WTC11 (cell line): ENCODE measurements at regions not wholly inside any gene's neighbourhood (a gene's known extent, or its start where the extent isn't known, plus 50 kb on each side); places are given as distances from the start of the nearest gene placed in this dataset.

ENCODE experiments used
- ATAC-seq: fragments of 200-7000 bp; cut with Tn5 transposase; 2 replicates; pipeline ENCODE4 v1.10.0; 2021; ENCODE audit warnings: mild to moderate bottlenecking, moderate library complexity
- CTCF ChIA-PET: fragments of 300-600 bp; sonication (Branson Sonifier 250); formaldehyde crosslinking; loops from one replicate; lab custom pipeline; 2021; ENCODE audit warnings: antibody characterized with exemption; lab: Charles Lee
- POLR2A ChIA-PET: fragments of 350-600 bp; sonication (Branson Sonifier 250); formaldehyde crosslinking; loops from one replicate; lab custom pipeline; 2021; ENCODE audit warnings: antibody characterized with exemption; lab: Charles Lee
- DNase-seq: peaks from one replicate; pipeline ENCODE4 v3.0.0; 2021; ENCODE audit warnings: low spot score
- H3K27ac Mint-ChIP-seq: 2 replicates; pipeline ENCODE4 v1.8.0; 2021; ENCODE audit warnings: mixed read lengths
- H3K27me3 Mint-ChIP-seq: 2 replicates; pipeline ENCODE4 v1.8.0; 2021; ENCODE audit warnings: low read depth, mild to moderate bottlenecking, moderate library complexity, mixed read lengths
- H3K36me3 Mint-ChIP-seq: 2 replicates; pipeline ENCODE4 v1.8.0; 2021; ENCODE audit warnings: mixed read lengths
- H3K4me1 Mint-ChIP-seq: 2 replicates; pipeline ENCODE4 v1.8.0; 2022; ENCODE audit warnings: mixed read lengths
- H3K4me3 Mint-ChIP-seq: 2 replicates; pipeline ENCODE4 v1.8.0; 2021; ENCODE audit warnings: mild to moderate bottlenecking, moderate library complexity, mixed read lengths
- H3K9me3 Mint-ChIP-seq: 2 replicates; pipeline ENCODE4 v1.8.0; 2021; ENCODE audit warnings: mixed read lengths
- ATF1 ChIP-seq: sonication (generic); formaldehyde crosslinking; IDR thresholded peaks from 2 replicates; pipeline ENCODE4 v1.8.1; 2023; ENCODE audit warnings: mild to moderate bottlenecking, moderate library complexity, missing genetic modification reagents
- EMX1 ChIP-seq: fragments of 250-450 bp; sonication (Bioruptor Pico); IDR thresholded peaks from 2 replicates; pipeline ENCODE4 v1.8.0; 2021; ENCODE audit warnings: mild to moderate bottlenecking
- FOXK1 ChIP-seq: sonication (generic); formaldehyde crosslinking; IDR thresholded peaks from 2 replicates; pipeline ENCODE4 v1.8.0; 2022; ENCODE audit warnings: mild to moderate bottlenecking, moderate library complexity, missing genetic modification reagents
- FOXP4 ChIP-seq: sonication (generic); formaldehyde crosslinking; IDR thresholded peaks from 2 replicates; pipeline ENCODE4 v1.8.0; 2022; ENCODE audit warnings: mild to moderate bottlenecking, missing genetic modification reagents
- HMGXB4 ChIP-seq: sonication (generic); formaldehyde crosslinking; IDR thresholded peaks from 2 replicates; pipeline ENCODE4 v1.8.1; 2023; ENCODE audit warnings: mild to moderate bottlenecking, moderate library complexity, missing genetic modification reagents
- JUN ChIP-seq: sonication (generic); formaldehyde crosslinking; IDR thresholded peaks from 2 replicates; pipeline ENCODE4 v1.8.0; 2023; ENCODE audit warnings: mild to moderate bottlenecking, missing genetic modification reagents
- MLX ChIP-seq: sonication (generic); formaldehyde crosslinking; IDR thresholded peaks from 2 replicates; pipeline ENCODE4 v1.8.1; 2023; ENCODE audit warnings: mild to moderate bottlenecking, missing genetic modification reagents, moderate library complexity
- NFE2L1 ChIP-seq: sonication (generic); formaldehyde crosslinking; IDR thresholded peaks from 2 replicates; pipeline ENCODE4 v1.8.1; 2023; ENCODE audit warnings: missing genetic modification reagents
- NR1H2 ChIP-seq: sonication (generic); formaldehyde crosslinking; IDR thresholded peaks from 2 replicates; pipeline ENCODE4 v1.9.0; 2021; ENCODE audit warnings: mild to moderate bottlenecking, moderate library complexity, missing genetic modification reagents
- RELA ChIP-seq: sonication (generic); formaldehyde crosslinking; IDR thresholded peaks from 2 replicates; pipeline ENCODE4 v1.8.1; 2022; ENCODE audit warnings: missing genetic modification reagents, mild to moderate bottlenecking, borderline replicate concordance
- SOX15 ChIP-seq: fragments of 250-450 bp; sonication (Bioruptor Pico); IDR thresholded peaks from 2 replicates; pipeline ENCODE4 v1.9.0; 2021; ENCODE audit warnings: mild to moderate bottlenecking
- STAT6 ChIP-seq: sonication (generic); formaldehyde crosslinking; conservative IDR thresholded peaks from 2 replicates; pipeline ENCODE4 v1.8.1; 2023; ENCODE audit warnings: mild to moderate bottlenecking, low read depth, missing genetic modification reagents, moderate library complexity
- TEAD4 ChIP-seq: sonication (generic); formaldehyde crosslinking; IDR thresholded peaks from 2 replicates; pipeline ENCODE4 v1.8.0; 2022; ENCODE audit warnings: mild to moderate bottlenecking, missing genetic modification reagents
- USF1 ChIP-seq: sonication (generic); formaldehyde crosslinking; IDR thresholded peaks from 2 replicates; pipeline ENCODE4 v1.8.0; 2022; ENCODE audit warnings: mild to moderate bottlenecking, missing genetic modification reagents
- ZNF671 ChIP-seq: fragments of 250-450 bp; sonication (Bioruptor Pico); IDR thresholded peaks from 2 replicates; pipeline ENCODE4 v1.8.0; 2021; ENCODE audit warnings: mild to moderate bottlenecking
- TF ChIP-seq, protein P1 (sequence below): sonication (generic); formaldehyde crosslinking; IDR thresholded peaks from 2 replicates; pipeline ENCODE4 v1.8.1; 2022; ENCODE audit warnings: low read depth, missing genetic modification reagents, borderline replicate concordance
- TF ChIP-seq, protein P2 (sequence below): sonication (generic); formaldehyde crosslinking; IDR thresholded peaks from 2 replicates; pipeline ENCODE4 v1.8.0; 2022; ENCODE audit warnings: mild to moderate bottlenecking, missing genetic modification reagents
- TF ChIP-seq, protein P3 (sequence below): sonication (generic); formaldehyde crosslinking; IDR thresholded peaks from 2 replicates; pipeline ENCODE4 v1.8.1; 2023; ENCODE audit warnings: mild to moderate bottlenecking, missing genetic modification reagents, borderline replicate concordance

DNA sequence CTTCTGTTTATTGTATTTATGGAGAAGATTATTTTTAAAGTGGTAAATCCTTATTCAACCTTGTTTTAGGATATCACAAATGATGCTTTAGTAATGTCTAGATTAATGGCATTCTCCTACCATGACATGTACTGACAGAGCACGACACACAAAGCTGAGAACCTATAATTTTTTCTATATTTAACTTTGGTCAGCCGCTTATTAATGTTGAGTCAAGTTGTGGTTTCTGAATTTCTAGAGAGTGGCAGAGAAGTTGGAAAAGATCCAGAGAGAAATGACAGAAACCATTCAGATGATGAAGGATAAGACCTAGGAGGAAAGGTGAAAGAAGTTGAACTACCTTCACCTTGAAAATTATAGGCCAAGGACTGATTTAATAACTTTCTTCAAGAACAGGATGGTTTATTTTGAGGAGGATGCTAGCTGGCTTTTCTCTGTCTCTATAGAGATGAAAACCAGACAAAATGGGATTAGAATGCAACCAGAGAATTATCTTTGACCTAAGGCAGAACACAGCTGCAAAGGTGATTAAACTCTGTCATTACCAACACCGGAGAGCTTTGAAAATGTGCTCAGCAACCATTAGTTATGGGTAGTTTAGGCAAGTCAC lies 62.6 kb upstream of the TSPAN5 start:
- peaks cover 36% of the 10 kb centered on the region for H3K36me3 Mint-ChIP-seq
- H3K27ac Mint-ChIP-seq = no peak overlapping the region
- DNase-seq (no peak), ATAC-seq (no peak)
- no peak overlapping the region for H3K4me3 Mint-ChIP-seq
- H3K27me3 Mint-ChIP-seq = peaks cover 5% of the 10 kb centered on the region
- peaks cover 48% of the 10 kb centered on the region for H3K9me3 Mint-ChIP-seq
- H3K4me1 Mint-ChIP-seq = no peaks in the 10 kb centered on the region
- TF ChIP-seq ATF1 (CRISPR knock-in tag) = no peak
- no peak for TF ChIP-seq FOXP4
- TF ChIP-seq USF1 = no peak
- TF ChIP-seq JUN (CRISPR knock-in tag) = no peak
- no peak for TF ChIP-seq RELA (CRISPR knock-in tag)
- POLR2A ChIA-PET = interaction anchor here (0.6 kb wide), 1 partner anchor 9 kb away, joined by 3 read pairs; no protein-coding TSS in a partner anchor
- CTCF ChIA-PET = no interaction called here

DNA sequence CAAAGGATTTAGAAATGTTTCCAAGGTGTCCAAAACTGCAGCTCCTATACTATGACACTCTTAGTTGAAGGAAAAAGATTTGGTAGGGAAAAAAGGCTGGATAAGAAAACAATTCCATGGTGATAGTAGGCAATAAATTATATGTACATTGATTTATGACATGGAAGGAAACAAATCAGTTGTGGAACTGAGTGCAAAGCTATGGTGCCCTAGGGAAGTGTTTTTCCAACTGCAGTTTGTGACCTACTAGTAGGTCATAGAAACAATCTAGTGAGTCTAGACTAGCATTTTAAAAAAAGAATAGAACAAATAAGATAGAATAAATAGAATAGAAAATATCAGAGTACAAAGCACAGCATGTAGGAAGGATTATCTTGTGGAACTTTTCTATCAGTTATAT lies 58.4 kb upstream of the TSPAN5 start:
- no peak for ATAC-seq
- POLR2A ChIA-PET = no interaction called here
- no peak overlapping the region for H3K27ac Mint-ChIP-seq

More for the DNA sequence above, 58.4 kb upstream of the TSPAN5 start:
- H3K4me1 Mint-ChIP-seq = no peaks in the 10 kb centered on the region
- DNase-seq = no peak
- TF ChIP-seq EMX1 (CRISPR knock-in tag) (no peak), MLX (CRISPR knock-in tag) (no peak), NFE2L1 (CRISPR knock-in tag) (no peak), SOX15 (CRISPR knock-in tag) (no peak), FOXP4 (no peak), STAT6 (CRISPR knock-in tag) (no peak), ZNF671 (CRISPR knock-in tag) (no peak), HMGXB4 (CRISPR knock-in tag) (no peak), TEAD4 (CRISPR knock-in tag) (no peak), NR1H2 (no peak), FOXK1 (CRISPR knock-in tag) (no peak)
- TF ChIP-seq, protein P1, sequence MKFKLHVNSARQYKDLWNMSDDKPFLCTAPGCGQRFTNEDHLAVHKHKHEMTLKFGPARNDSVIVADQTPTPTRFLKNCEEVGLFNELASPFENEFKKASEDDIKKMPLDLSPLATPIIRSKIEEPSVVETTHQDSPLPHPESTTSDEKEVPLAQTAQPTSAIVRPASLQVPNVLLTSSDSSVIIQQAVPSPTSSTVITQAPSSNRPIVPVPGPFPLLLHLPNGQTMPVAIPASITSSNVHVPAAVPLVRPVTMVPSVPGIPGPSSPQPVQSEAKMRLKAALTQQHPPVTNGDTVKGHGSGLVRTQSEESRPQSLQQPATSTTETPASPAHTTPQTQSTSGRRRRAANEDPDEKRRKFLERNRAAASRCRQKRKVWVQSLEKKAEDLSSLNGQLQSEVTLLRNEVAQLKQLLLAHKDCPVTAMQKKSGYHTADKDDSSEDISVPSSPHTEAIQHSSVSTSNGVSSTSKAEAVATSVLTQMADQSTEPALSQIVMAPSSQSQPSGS (CRISPR knock-in tag) = no peak
- TF ChIP-seq, protein P2, sequence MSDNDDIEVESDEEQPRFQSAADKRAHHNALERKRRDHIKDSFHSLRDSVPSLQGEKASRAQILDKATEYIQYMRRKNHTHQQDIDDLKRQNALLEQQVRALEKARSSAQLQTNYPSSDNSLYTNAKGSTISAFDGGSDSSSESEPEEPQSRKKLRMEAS (CRISPR knock-in tag) = no peak
- TF ChIP-seq, protein P3, sequence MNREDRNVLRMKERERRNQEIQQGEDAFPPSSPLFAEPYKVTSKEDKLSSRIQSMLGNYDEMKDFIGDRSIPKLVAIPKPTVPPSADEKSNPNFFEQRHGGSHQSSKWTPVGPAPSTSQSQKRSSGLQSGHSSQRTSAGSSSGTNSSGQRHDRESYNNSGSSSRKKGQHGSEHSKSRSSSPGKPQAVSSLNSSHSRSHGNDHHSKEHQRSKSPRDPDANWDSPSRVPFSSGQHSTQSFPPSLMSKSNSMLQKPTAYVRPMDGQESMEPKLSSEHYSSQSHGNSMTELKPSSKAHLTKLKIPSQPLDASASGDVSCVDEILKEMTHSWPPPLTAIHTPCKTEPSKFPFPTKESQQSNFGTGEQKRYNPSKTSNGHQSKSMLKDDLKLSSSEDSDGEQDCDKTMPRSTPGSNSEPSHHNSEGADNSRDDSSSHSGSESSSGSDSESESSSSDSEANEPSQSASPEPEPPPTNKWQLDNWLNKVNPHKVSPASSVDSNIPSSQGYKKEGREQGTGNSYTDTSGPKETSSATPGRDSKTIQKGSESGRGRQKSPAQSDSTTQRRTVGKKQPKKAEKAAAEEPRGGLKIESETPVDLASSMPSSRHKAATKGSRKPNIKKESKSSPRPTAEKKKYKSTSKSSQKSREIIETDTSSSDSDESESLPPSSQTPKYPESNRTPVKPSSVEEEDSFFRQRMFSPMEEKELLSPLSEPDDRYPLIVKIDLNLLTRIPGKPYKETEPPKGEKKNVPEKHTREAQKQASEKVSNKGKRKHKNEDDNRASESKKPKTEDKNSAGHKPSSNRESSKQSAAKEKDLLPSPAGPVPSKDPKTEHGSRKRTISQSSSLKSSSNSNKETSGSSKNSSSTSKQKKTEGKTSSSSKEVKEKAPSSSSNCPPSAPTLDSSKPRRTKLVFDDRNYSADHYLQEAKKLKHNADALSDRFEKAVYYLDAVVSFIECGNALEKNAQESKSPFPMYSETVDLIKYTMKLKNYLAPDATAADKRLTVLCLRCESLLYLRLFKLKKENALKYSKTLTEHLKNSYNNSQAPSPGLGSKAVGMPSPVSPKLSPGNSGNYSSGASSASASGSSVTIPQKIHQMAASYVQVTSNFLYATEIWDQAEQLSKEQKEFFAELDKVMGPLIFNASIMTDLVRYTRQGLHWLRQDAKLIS = no peak
- H3K9me3 Mint-ChIP-seq = peaks cover 13% of the 10 kb centered on the region
- CTCF ChIA-PET = no interaction called here
- H3K27me3 Mint-ChIP-seq = no peaks in the 10 kb centered on the region
- peaks cover 6% of the 10 kb centered on the region for H3K36me3 Mint-ChIP-seq
- H3K4me3 Mint-ChIP-seq = no peak overlapping the region
